Activated CD8-positive, alpha-beta T cell treated with anti-CD3 and anti-CD28 coated beads, Interleukin-2, amount 10 ng/mL, durations not matched to agents 7 days and 5 days (primary cell): ENCODE measurements at regions not wholly inside any gene's neighbourhood (a gene's known extent, or its start where the extent isn't known, plus 50 kb on each side); places are given as distances from the start of the nearest gene placed in this dataset.

Experiments used
- ATAC-seq: fragments of 150-1000 bp; cut with Tn5 transposase; one replicate; pipeline ENCODE4 v1.10.0; 2021; ENCODE audit warnings: moderate library complexity
- CTCF ChIA-PET: fragments of 350-600 bp; sonication (Branson Sonifier 250); formaldehyde crosslinking; loops from one replicate; lab custom pipeline; 2021; ENCODE audit warnings: antibody characterized with exemption; lab: Charles Lee
- POLR2A ChIA-PET: fragments of 350-600 bp; sonication (Branson Sonifier 250); formaldehyde crosslinking; loops from one replicate; lab custom pipeline; 2021; ENCODE audit warnings: antibody characterized with exemption; lab: Charles Lee
- DNase-seq: peaks from one replicate; pipeline ENCODE4 v3.0.0-alpha.2; 2020
- H3K27ac Mint-ChIP-seq: one replicate; pipeline ENCODE4 v1.8.0; 2021; ENCODE audit warnings: mild to moderate bottlenecking, mixed read lengths
- H3K27me3 Mint-ChIP-seq: one replicate; pipeline ENCODE4 v1.8.0; 2021; ENCODE audit warnings: low read depth, mixed read lengths
- H3K36me3 Mint-ChIP-seq: one replicate; pipeline ENCODE4 v1.8.0; 2021; ENCODE audit warnings: low read depth, mixed read lengths
- H3K4me1 Mint-ChIP-seq: one replicate; pipeline ENCODE4 v1.8.0; 2021; ENCODE audit warnings: low read depth, mixed read lengths
- H3K4me3 Mint-ChIP-seq: one replicate; pipeline ENCODE4 v1.8.0; 2021; ENCODE audit warnings: mild to moderate bottlenecking, mixed read lengths
- H3K9me3 Mint-ChIP-seq: one replicate; pipeline ENCODE4 v1.8.0; 2022; ENCODE audit warnings: mixed read lengths; ENCODE audit not compliant: insufficient read depth

- H3K27me3 Mint-ChIP-seq, result peaks cover 27% of the 10 kb centered on the region
- ATAC-seq (no peak), DNase-seq (no peak)
- no peaks in the 10 kb centered on the region for H3K9me3 Mint-ChIP-seq
- H3K27ac Mint-ChIP-seq, result no peak overlapping the region
- H3K4me3 Mint-ChIP-seq, result no peak overlapping the region
- ChIA-PET POLR2A (no interaction called here), CTCF (no interaction called here)
- H3K4me1 Mint-ChIP-seq, result no peaks in the 10 kb centered on the region
- no peaks in the 10 kb centered on the region for H3K36me3 Mint-ChIP-seq
These were observed 246.2 kb upstream of the PLET1 start for GRCh38 chr11:112506852-112507251.

GRCh38 chr11:112507281-112507680 lies 246.6 kb upstream of the PLET1 start:
- no peaks in the 10 kb centered on the region for H3K9me3 Mint-ChIP-seq
- ATAC-seq (no peak), DNase-seq (no peak)
- no peak overlapping the region for H3K27ac Mint-ChIP-seq
- H3K4me1 Mint-ChIP-seq, result no peaks in the 10 kb centered on the region
- no peak overlapping the region for H3K4me3 Mint-ChIP-seq
- peaks cover 27% of the 10 kb centered on the region for H3K27me3 Mint-ChIP-seq
- no peaks in the 10 kb centered on the region for H3K36me3 Mint-ChIP-seq
- ChIA-PET POLR2A (no interaction called here), CTCF (no interaction called here)

- H3K27ac Mint-ChIP-seq, result no peak overlapping the region
- peaks cover 26% of the 10 kb centered on the region for H3K27me3 Mint-ChIP-seq
- H3K4me3 Mint-ChIP-seq, result no peak overlapping the region
- no peaks in the 10 kb centered on the region for H3K36me3 Mint-ChIP-seq
- H3K4me1 Mint-ChIP-seq, result no peaks in the 10 kb centered on the region
- ATAC-seq, result no peak
- ChIA-PET CTCF (no interaction called here), POLR2A (no interaction called here)
- DNase-seq, result no peak
- no peaks in the 10 kb centered on the region for H3K9me3 Mint-ChIP-seq
These were observed 248.1 kb upstream of the PLET1 start for GRCh38 chr11:112508750-112509149.

DNA sequence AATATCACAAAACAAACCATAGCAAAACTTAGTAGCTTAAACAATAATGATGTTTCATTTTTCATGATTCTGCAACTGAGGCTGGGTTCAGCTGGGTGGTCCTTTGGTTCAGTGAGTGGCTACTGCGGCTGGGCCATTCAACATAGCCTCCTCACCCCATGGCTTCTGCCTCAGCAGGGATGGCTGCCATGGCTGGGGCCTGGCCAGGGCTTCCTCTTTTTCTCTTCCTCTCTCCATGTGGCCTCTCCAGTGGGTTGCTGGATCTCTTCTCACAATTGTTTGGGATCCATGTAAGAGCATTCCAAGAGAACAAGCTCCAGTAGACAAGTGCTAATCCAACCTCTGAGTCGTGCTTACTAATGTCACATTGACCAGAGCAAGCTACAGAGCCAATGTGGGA lies 248.6 kb upstream of the PLET1 start:
- Mint-ChIP-seq H3K4me3 (no peak overlapping the region), H3K9me3 (no peaks in the 10 kb centered on the region), H3K4me1 (no peaks in the 10 kb centered on the region), H3K27me3 (peaks cover 26% of the 10 kb centered on the region), H3K36me3 (no peaks in the 10 kb centered on the region), H3K27ac (no peak overlapping the region)
- no peak for DNase-seq
- ChIA-PET CTCF (no interaction called here), POLR2A (no interaction called here)
- ATAC-seq, result no peak

- Mint-ChIP-seq H3K27ac (no peak overlapping the region), H3K4me1 (no peaks in the 10 kb centered on the region), H3K9me3 (no peaks in the 10 kb centered on the region), H3K27me3 (peaks cover 26% of the 10 kb centered on the region), H3K4me3 (no peak overlapping the region), H3K36me3 (no peaks in the 10 kb centered on the region)
- no peak for DNase-seq
- ATAC-seq, result no peak
- POLR2A ChIA-PET, result interaction anchor here (0.6 kb wide), 1 partner anchor 223 kb away, joined by 3 read pairs; no protein-coding TSS in a partner anchor
- CTCF ChIA-PET, result no interaction called here
These were observed 250.6 kb upstream of the PLET1 start for GRCh38 chr11:112511271-112511670.

DNA sequence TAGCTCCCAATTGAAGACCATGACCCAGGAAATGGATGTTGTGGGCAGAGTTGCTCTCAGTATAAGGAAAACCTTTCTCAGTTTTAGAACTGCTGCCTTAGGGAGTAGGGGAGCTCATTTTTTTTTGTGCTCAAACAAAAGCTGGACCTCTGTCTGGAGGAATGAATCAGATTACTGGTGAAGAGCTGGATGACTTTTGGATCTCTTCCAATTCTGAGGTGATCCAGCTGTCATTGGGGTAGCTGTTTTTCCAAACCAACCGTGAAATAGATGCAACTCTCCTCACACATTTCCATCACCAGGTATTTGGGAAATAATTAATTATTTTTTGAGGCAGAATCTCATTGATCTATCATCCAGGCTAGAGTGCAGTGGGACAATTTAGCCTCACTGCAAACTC lies 251.3 kb upstream of the PLET1 start:
- H3K9me3 Mint-ChIP-seq, result no peaks in the 10 kb centered on the region
- ATAC-seq, result no peak
- H3K27ac Mint-ChIP-seq, result no peak overlapping the region
- no peak for DNase-seq
- no peaks in the 10 kb centered on the region for H3K36me3 Mint-ChIP-seq
- CTCF ChIA-PET, result no interaction called here
- H3K4me1 Mint-ChIP-seq, result no peaks in the 10 kb centered on the region
- H3K27me3 Mint-ChIP-seq, result peaks cover 26% of the 10 kb centered on the region
- POLR2A ChIA-PET, result interaction anchor here (0.6 kb wide), 1 partner anchor 224 kb away, joined by 3 read pairs; no protein-coding TSS in a partner anchor
- H3K4me3 Mint-ChIP-seq, result no peak overlapping the region

- Mint-ChIP-seq H3K4me3 (no peak overlapping the region), H3K36me3 (no peaks in the 10 kb centered on the region), H3K27me3 (peaks cover 15% of the 10 kb centered on the region), H3K9me3 (no peaks in the 10 kb centered on the region), H3K27ac (no peak overlapping the region), H3K4me1 (no peaks in the 10 kb centered on the region)
- CTCF ChIA-PET, result no interaction called here
- POLR2A ChIA-PET, result no interaction called here
- ATAC-seq (no peak), DNase-seq (no peak)
These were observed 252.8 kb upstream of the PLET1 start for GRCh38 chr11:112513417-112513816.

DNA sequence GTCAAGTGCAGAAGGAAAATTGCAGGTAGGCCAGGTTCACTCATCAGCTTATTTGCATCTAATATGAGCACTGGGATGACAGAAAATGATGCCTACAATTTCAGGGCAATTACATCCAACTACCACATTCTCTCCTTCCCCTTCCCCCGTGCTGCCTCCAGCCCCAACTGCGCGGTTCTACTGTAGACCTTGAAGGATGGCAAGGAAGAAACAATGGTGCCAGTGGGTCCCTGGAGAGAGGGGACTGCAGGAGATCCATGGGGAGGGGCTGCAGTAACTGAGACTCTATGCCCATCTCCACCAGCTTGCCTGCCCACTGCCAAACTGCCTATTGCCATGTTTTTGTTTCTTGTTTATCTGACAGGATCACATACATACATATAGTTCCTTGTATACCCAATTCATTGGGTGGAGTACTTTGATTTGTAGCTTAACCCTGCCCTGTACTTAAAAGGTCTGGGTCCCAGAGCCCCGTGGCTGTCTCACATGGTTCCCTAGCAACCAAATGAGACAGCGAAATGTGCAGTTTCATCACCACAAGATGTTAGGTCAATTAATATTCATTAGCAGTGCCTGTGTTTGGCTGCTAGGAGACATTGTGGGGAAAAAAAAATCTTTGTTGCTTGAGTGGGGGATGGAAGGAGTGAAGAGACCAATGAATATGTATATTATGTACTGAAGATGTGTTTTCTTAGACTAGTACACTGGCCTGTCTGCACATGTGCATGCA lies 253.5 kb upstream of the PLET1 start:
- no peaks in the 10 kb centered on the region for H3K36me3 Mint-ChIP-seq
- peaks cover 11% of the 10 kb centered on the region for H3K27me3 Mint-ChIP-seq
- H3K4me3 Mint-ChIP-seq, result no peak overlapping the region
- ATAC-seq (no peak), DNase-seq (no peak)
- no peaks in the 10 kb centered on the region for H3K4me1 Mint-ChIP-seq
- H3K27ac Mint-ChIP-seq, result no peak overlapping the region
- POLR2A ChIA-PET, result no interaction called here
- CTCF ChIA-PET, result no interaction called here
- H3K9me3 Mint-ChIP-seq, result no peaks in the 10 kb centered on the region

- H3K36me3 Mint-ChIP-seq, result no peaks in the 10 kb centered on the region
- H3K4me3 Mint-ChIP-seq, result no peak overlapping the region
- CTCF ChIA-PET, result interaction anchor here (1.0 kb wide), 1 partner anchor 39 kb away, joined by 3 read pairs; no protein-coding TSS in a partner anchor
- no peaks in the 10 kb centered on the region for H3K4me1 Mint-ChIP-seq
- no peak overlapping the region for H3K27ac Mint-ChIP-seq
- POLR2A ChIA-PET, result no interaction called here
- peaks cover 6% of the 10 kb centered on the region for H3K27me3 Mint-ChIP-seq
- DNase-seq, result no peak
- no peaks in the 10 kb centered on the region for H3K9me3 Mint-ChIP-seq
- no peak for ATAC-seq
These were observed 255.6 kb upstream of the PLET1 start for GRCh38 chr11:112516261-112516660.

- ChIA-PET CTCF (interaction anchor here (1.0 kb wide), 1 partner anchor 39 kb away, joined by 3 read pairs; no protein-coding TSS in a partner anchor), POLR2A (no interaction called here)
- Mint-ChIP-seq H3K4me1 (no peaks in the 10 kb centered on the region), H3K27ac (no peak overlapping the region), H3K9me3 (no peaks in the 10 kb centered on the region), H3K36me3 (no peaks in the 10 kb centered on the region), H3K4me3 (no peak overlapping the region), H3K27me3 (peaks cover 4% of the 10 kb centered on the region)
- ATAC-seq (no peak), DNase-seq (no peak)
These were observed 256.1 kb upstream of the PLET1 start for GRCh38 chr11:112516755-112517154.

- ChIA-PET POLR2A (no interaction called here), CTCF (no interaction called here)
- no peaks in the 10 kb centered on the region for H3K9me3 Mint-ChIP-seq
- no peaks in the 10 kb centered on the region for H3K36me3 Mint-ChIP-seq
- no peak for ATAC-seq
- H3K27me3 Mint-ChIP-seq, result no peaks in the 10 kb centered on the region
- no peak overlapping the region for H3K4me3 Mint-ChIP-seq
- DNase-seq, result no peak
- no peak overlapping the region for H3K27ac Mint-ChIP-seq
- H3K4me1 Mint-ChIP-seq, result no peaks in the 10 kb centered on the region
These were observed 257.7 kb upstream of the PLET1 start for GRCh38 chr11:112518371-112518770.

GRCh38 chr11:112519751-112520150 lies 259.1 kb upstream of the PLET1 start:
- POLR2A ChIA-PET, result no interaction called here
- Mint-ChIP-seq H3K36me3 (no peaks in the 10 kb centered on the region), H3K4me1 (no peaks in the 10 kb centered on the region), H3K27me3 (no peaks in the 10 kb centered on the region), H3K9me3 (no peaks in the 10 kb centered on the region), H3K4me3 (no peak overlapping the region), H3K27ac (no peak overlapping the region)
- CTCF ChIA-PET, result no interaction called here
- DNase-seq (no peak), ATAC-seq (no peak)

DNA sequence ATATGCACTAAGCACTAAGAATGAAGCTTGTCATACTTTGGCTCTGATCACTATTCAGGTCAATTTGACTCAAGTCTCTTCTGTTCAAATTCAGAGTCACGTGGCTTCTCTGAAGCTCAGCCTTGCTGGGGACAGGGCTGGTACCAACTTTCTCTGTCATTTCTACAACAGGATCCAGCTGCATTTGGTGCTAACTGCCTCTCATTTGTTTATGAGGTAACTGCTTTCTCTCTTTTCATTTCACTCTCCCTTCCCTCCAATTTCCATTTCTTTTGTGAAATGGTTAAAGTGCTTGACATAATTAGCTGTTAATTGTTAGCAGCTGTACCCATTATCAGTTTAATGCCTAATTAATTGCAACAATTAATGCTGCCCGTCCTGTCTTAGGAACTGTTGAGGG lies 259.7 kb upstream of the PLET1 start:
- no peak overlapping the region for H3K27ac Mint-ChIP-seq
- CTCF ChIA-PET, result no interaction called here
- H3K4me1 Mint-ChIP-seq, result no peaks in the 10 kb centered on the region
- H3K9me3 Mint-ChIP-seq, result no peaks in the 10 kb centered on the region
- ATAC-seq (no peak), DNase-seq (no peak)
- no peaks in the 10 kb centered on the region for H3K27me3 Mint-ChIP-seq
- H3K4me3 Mint-ChIP-seq, result no peak overlapping the region
- POLR2A ChIA-PET, result no interaction called here
- H3K36me3 Mint-ChIP-seq, result no peaks in the 10 kb centered on the region
